ENCODE measurements at regions not wholly inside any gene's neighbourhood (a gene's known extent, or its start where the extent isn't known, plus 50 kb on each side); places are given as distances from the start of the nearest gene placed in this dataset.

GRCh38 chr13:88103824-88104223 lies 432.7 kb downstream of the SLITRK5 start:
- TF ChIP-seq CTCF (IDR thresholded peaks at IDR 0.05), result no peak
- no peak for TF ChIP-seq POLR2A (IDR thresholded peaks at IDR 0.05)

All from esophagus squamous epithelium (tissue), 4 donors.